ENCODE measurements at regions not wholly inside any gene's neighbourhood (a gene's known extent, or its start where the extent isn't known, plus 50 kb on each side); places are given as distances from the start of the nearest gene placed in this dataset.

DNA sequence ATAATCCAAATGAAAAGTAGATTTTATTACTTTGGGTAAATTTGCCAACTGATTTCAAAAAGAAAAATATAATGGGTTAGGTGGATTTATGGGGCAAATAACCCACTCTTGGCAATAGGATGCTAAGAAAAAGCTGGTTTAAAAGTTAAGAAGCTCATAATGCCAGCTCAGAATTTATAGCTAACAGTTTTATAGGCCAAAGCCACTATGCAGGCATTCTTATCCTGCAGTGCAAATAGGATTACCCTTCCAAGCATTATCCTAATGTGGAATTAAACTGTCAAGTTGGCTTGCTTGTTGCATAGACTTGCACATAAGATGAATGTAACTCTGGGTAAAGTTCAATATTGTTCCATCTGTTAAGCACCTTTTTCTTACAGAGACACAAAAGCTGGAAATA, 703.0 kb downstream of the PCDH18 start:
- no peak for DNase-seq

DNA sequence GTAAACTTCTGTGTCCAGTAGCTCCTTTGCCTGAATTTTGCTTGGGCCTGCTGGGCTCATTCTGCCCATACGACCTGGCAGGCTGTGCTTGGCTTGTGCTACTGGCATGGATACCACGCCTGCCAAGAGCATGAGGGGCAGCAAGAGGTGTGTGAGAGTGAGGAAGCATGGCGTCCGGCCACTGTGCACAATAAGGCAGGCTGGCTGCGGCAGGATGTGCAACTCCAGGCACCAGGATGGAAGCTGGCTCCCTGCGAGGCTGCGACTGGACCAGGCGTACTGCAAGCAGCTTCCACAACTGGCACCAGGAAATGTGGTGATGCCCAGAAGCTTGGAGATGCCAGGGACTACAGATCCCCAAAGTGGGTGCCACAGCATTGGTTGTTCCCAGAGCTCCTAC, 709.3 kb downstream of the PCDH18 start:
- no peak for DNase-seq

DNA sequence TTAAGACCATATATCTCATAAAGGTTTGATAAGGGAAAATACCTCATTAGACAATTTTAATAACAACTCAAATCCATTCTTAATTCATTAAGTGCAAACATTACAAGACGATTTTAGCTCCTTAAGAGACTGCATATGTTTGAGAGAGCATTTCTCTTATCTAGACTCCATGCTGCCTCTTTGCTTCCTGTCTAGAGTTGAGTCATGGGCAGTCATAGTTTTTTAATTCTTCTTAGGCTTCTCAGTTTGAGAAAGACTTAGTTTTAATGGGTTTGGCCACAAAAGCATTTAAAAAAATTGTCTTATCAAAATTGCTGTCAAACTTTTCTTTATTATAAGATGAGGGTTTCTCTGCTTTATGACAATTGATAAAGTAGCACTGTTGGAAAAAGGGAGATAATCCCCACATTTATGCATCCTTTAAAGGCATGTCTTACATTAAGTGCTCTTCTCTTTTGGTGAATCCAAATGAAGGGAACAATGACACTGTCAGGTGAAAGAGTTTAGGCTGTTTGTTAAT, 713.4 kb downstream of the PCDH18 start:
- DNase-seq, result no peak

DNA sequence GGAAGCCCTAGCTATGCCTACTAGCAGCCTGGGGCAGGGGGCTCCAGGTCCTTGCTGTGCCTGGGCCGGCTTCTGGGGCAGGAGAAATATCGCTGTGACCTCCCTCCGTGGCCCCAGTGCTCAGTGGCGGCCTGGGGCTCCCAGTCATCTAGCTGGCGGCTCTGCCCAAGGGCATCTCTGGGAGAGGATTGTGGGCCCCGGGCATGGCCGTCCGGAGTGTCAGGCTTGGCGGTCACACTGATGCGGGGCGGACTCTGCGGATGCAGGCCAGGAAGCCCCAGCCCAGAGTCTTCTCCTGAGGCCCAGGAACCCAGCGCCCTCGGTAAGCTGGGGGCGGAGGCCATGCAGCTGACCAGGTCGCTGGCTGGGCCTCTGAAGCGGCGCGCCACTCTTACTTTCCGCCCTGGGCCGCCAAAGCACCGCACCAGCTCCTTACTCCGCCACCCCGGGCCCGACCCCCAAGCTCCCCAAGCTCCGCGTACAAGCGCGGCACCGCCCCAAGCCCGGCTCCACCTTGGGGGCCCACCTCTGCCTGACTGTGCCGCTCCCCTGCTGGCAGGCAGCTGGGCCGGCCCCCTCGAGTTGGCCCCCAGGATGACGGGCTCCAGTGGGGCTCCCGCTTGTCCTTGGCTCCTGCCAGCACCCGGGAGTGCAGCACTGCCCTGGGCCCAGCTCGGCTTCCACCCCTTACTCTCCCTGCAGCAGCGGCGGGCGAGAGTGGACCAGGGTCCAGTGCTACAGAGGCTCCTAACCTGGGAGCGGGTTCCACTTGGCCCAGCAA, 720.0 kb downstream of the PCDH18 start:
- DNase-seq, result no peak

DNA sequence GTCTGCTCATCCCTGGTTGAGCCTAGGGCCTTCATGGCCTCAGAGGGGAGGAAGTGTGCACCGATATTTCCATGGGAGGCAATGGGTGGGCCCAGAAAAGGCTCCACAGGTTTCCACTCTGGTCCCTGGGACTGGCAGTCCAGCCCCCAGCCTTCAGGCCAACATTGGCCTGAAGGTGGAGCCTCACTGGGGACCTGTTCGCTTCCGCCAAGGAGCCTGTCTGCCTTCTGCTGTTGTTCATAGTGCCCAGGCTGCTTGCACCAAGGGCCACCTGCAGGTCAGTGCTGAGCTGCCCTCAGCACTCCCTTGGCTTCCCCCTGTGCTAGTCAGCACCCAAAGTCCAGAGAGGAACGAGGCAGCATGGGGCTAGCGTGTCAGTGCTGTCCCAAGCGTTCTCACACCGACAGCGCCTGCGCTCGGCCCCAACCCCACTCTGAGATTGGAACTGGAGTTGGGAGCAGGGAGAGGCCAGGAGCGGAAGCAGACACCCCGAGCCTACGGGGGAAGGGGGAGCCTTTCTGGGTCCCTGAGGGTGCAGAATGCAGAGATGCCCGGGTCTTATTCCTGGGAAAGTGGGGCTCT, 720.7 kb downstream of the PCDH18 start:
- no peak for DNase-seq

DNA sequence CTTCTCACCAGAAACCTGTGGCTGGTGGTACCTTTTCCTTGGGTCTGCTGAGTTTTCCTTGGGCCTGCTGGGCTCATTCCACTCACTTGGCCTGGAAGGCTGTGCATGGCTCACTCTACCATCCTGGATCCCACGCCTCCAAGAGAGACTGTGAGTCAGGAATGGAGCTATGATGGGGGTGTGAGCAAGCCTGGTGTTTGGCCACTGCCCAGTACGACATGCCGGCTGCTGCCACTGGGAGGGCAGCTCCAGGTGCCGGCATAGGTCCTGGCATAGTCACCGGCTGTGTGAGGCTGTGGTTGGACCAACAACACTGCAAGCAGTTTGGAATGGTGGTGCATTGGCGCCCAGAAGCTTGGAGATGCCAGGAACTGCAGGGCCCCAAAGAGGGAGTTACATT, 721.7 kb downstream of the PCDH18 start:
- no peak for DNase-seq

DNA sequence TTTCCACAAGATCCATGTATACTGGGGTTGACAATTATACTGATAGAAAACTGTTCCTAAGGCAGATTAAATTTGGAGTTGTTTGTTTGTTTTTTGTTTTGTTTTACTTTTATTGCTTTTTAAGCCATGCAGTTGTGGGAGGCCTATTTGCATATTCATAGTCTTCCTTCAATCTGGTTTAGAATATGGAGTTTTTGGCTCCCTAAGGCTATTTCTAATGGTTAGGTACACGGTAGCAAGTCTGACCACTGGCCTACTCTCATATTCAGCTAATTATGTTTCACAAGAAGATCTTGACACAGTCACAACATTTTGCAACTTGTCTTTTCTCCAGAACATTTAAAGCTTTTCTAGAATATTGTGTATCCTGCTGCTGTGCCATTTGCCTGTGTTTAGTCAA, 725.5 kb downstream of the PCDH18 start:
- no peak for DNase-seq

DNA sequence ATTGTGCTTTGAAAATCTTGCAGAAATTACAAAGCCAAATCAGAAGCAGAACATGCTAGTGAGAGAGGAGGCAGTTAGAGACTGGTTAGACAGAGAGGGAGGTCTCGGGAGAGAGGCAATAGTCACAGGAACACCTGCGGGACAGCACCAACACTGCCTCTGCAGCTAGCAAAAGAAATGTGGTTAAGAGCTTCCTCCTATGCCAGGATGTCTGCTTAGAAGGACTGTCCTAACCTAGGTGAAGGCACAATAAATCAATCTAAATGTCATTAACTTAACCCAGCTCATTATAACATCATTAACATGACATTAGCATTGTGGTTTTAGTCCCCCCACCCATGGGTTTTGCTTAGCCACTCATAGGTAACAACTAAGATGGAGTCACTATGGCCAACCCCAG, 726.7 kb downstream of the PCDH18 start:
- DNase-seq, result no peak

DNA sequence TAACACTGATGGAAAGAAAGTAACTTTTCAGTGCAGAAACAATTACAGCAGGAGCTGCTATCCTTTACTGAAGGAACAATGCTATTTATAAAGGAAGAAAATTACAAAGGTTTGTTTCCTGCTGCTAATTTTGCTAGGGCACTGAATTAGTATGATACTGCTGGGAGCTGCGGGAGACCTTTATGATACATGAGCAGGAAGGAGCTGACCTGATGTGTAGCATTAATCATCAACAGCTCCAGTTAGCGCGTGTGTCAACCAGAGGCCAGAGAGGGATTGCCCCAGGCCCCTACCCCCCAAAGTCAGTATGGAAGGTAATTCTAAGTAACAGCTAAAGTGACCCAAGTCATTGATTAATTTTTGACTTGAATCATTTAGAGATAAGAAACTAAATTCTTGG, 728.9 kb downstream of the PCDH18 start:
- DNase-seq, result no peak

DNA sequence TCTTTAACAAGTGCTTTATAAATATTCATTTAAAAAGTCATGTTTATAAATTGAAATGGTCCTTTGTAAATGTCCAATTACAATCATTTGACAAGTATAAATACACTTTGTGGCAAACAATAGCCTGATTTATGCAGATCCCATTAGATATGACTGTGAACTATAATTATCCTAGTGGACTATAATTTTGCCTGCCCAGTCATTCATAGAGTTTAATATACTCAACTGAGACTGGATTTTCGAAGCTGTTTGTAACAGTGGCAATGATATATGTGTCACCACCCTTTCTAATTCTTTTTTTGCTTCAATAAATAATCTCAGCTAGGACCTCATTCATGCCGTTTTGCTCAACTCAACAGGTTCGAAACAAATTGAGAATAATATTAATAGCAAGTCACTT, 732.0 kb downstream of the PCDH18 start:
- no peak for DNase-seq

DNA sequence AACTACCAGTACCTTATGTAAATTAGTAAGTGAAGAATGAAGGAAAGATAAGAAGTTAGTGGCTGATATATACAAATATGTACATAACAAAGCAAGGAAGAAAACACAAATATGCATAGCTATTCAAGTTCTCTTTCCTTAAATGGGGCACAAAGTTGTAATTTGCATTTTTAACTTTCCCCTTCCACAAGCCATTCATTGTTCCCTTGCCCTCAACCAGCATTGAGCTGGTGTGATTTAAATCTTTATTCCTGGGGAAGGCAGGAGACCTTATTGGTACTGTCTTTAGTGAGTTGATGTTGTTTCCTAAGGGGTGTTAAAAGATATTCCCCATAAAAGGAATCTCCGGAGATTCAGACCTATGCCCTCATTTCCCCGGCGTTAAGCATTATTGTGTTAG, 735.3 kb downstream of the PCDH18 start:
- no peak for DNase-seq

DNA sequence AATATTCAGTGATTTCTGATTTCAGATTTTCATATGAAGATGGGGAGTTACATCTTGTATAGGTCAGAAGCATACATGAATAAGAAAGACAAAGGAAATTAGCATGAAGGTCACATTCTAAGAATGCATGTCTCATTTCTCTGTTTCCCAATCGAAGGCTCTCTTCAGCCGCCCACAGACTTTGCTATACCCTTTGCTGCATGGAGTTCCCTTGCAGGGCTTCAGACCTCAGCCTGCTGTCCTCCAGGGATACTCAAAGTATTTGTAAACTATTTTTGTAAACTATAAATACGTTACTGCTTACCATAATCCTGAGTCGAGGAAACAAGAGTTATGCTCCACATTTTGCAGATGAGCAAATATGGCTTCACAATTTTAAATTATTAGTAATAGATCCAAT, 738.4 kb downstream of the PCDH18 start:
- DNase-seq, result no peak

DNA sequence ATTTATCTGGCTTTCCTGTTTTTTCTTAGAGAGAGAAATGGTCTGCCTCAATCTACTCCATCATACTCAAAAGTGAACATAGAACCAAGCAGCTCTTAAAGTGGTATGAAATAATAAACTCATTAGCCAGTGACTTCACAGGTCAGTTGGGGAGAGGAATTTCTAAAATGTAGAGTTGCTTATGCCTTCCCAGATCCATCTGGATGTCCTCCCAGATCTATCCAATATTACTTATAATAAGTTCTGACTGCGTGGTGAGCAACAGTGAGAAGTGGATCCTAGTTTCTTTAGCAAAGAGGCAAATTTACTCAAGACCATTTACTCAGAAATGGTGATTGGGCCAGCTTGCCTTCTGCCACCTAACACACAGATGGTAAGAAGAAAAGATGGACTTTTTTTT, 748.0 kb downstream of the PCDH18 start:
- no peak for DNase-seq

DNA sequence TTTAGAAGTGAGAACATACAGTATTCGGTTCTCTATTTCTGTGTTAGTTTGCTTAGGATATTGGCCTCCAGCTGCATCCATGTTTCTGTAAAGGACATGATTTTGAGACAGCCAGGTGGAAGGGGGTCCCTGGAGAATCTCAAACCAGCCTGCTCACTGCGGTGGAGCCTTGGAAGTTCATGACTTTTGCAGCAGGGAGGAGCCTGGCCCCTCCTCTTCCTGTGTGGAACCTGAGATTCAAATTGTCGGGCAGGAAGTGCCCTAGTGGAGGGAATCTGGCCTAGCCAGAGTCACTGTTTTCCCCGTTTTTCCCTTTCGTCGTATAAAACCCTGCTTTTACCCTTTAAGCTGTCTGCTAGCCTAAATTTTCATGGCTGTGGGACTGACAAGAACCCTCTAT, 762.6 kb downstream of the PCDH18 start:
- DNase-seq, result no peak

DNA sequence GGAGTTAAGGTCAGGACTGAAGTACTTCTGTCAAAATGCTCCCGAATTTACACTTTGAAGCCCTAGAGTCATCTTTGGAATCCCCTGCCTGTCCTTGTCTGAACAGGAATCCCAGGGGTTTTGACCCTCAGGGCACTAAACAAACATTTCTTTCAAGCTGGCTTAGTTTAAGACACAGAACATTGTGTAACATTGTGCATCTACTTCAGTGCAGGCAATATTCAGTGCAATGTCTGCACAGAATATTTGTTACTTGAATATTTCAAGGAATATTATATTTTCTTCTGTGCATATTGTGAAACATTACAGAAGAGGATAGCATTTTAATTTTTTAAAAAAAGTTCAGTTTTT, 763.4 kb downstream of the PCDH18 start:
- no peak for DNase-seq

DNA sequence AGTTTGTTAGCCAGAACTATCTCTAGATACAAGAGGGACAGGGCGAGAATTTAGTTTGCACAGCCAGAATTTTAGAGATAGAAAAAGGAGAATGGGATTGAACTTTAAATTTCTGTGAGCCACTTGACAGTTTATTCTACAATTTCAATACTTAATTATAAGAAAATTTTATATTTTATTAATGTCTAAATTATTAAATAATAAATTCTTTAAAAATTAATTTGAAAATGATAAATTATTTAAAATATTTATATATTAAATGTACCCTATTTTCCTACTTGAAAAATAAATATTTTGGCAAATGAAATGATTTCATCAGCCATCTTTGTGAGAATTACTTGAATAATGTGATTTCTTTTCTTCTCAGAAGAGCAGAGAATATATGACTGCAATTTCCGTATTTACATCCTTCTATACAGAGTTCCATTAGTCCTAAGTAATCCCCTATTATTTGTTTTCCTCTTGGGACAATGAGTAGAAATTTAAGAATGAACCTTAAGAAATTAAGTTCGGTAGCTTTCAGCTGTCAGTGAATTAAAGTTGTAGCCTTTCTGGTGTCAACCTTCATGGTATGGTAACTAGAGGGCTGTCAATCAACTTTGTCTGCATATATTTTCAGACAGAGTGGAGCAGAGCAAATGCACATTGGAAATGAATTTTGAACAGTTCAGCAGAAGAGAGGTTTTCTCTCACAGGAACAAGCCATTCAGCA, 763.9 kb downstream of the PCDH18 start:
- DNase-seq, result no peak

DNA sequence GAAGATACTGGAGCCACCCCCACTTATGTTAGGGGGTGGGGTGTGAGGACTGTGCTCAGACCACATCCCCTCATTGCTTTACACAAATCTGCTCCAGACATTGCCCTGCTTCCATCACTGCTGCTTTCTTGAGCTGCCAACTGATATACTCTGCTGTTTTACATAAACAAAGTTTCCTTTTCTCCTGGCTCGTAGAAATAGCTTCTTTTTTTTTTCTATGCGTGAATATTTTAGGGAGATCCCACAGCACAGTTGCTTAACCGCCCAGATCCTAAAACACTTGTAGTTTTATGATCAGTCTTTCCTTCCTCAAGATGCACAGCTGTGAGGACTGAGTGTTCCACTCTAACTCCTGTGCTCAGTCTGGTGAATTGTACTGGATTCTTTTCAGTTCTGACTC, 768.4 kb downstream of the PCDH18 start:
- DNase-seq, result no peak

DNA sequence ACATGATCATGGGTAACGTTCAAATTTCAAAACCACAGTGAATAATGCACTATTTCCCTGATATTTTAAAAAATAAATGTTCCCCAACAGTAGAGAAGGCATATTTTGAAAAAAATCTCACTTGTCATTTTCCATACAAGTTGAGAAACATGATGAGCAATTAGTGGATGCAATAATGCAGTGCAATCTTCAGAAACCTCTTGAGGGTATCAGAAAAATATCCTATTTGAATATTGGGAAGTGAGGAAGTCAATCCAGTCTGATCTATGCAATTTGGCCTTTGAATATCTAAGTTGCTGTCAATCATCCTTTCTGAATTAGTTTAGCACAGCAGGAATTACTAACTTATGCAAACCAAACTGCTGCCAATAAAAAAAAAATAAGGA, 776.8 kb downstream of the PCDH18 start:
- no peak for DNase-seq

DNA sequence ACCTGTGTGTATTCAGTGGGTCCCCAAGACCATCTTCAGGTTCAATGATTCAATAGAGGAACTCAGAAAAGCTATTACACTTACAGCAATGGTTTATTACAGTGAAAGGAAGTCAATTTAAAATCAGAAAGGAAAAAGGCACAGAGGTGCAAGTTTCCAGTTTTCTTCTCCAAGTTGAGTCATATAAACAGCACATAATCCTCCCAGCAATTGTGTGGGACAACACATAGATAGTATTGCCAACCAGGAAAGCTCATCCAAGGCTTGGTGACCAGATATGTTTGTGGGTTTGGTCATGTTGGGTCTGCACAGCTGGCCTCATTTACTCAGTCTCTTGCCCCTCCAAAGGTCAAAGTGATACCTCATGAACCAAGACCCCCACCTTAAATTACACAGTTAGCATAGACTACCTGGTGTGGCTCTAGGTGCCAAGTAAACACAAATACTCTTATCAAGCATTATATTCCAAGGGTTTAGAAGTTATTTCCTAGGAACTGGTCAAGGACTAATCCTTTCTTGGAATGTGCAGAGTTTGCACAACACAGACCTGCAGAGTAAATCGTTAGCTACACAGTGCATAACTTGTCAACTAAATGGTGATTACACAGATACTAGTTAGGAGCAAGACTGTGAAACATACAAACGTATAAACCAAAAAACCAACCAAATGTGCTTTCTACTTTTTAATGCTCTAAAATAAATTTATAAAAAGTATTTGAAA, 777.3 kb downstream of the PCDH18 start:
- no peak for DNase-seq

DNA sequence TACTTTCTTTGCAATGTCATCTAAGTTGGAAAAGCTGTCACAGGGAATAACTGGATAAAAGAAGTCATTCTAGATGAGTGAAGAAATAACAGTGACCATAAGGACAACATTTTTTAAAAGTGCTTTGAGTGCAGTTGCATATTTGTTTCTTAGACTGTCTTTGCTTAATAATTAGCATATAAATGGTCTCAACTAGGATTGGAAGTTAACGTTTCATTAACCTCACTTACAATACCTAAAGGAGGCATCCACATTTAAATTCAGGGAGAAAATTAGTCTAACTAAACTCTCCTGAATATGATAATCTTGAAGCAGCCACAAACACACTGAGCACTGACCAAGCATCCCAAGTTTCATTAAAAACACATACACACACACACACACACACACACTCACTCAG, 780.7 kb downstream of the PCDH18 start:
- no peak for DNase-seq

DNA sequence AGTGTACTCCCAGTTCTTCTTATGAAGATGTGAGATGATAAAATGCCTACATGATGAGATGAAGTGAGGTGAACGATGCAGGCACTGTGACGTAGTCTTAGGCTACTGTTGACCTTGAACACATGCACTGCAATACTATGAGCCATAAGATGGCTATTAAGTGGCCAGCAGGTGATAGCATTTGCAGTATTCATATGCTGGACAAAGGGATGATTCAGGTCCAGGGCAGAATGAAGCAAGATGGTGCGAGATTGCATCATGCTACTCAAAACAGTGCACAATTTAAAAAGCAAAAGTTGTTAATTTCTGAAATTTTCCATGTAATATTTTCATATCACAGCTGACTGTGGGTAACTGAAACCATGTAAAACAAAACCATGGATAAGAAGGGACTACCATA, 781.4 kb downstream of the PCDH18 start:
- no peak for DNase-seq

DNA sequence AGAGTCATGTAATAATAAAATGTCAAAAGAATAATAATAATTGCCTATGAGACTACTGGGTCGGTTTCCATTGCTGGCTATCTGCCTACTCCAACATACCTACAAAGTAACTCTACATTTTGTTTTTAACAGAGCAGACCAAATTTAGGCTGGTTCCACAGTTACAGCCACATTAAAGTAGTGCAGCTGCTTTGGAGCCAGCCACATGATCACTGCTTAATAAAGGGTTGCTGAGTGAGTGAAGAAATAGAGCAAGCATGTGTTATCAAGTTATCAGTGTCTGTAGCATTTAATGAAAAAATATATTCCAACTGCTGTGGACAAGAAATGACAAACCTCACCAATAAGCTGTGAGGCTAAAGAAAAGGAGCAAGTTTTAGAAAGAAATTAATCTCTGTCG, 782.3 kb downstream of the PCDH18 start:
- DNase-seq, result no peak

DNA sequence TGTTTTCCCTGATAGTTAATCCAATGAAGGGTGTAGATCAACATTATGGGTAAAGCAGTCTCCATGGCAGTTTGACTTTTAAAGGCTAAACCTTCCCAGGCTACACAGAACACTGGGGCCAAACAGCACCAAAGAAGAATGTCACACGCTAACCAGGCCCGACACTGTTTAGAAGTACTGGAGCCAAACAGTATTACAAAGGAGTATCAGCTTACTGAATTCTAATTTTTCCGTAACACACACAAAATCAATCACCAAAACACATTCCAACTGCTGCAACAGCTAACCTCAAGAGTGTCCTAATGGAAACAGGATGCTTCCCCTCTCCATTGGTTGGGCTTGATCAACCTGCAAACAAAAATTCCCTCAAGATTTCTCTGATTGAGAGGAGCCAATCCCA, 783.5 kb downstream of the PCDH18 start:
- no peak for DNase-seq

DNA sequence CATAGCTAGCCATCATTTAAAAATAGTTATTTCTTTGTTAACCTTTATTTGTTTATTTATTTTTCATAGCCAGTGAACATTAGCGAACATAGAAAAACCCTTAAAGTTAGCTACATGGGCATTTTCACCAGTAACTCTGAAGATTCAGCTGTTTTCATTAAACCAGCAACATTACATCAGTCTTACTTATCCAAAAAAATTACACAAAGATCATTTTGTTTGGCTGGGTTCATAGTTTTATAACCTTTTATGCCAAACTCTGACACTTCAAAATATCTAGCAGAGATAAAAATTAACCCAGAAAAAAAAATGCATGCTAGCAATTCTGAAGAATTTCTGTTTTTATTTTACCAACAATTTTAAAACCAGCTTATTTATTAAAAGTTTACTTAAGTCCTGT, 784.1 kb downstream of the PCDH18 start:
- DNase-seq, result no peak

All from CD4-positive, alpha-beta T cell treated with Interleukin-12 subunit alpha and Interleukin-12 subunit beta, for 1 hour (primary cell).